C4-2B (cell line): ENCODE measurements at regions not wholly inside any gene's neighbourhood (a gene's known extent, or its start where the extent isn't known, plus 50 kb on each side); places are given as distances from the start of the nearest gene placed in this dataset.

Experiments
- H3K27ac ChIP-seq: fragments of 450-650 bp; 2 replicates; pipeline ENCODE4 v1.5.1; 2017
- ZFX ChIP-seq: fragments of 450-650 bp; IDR thresholded peaks from 2 replicates; pipeline ENCODE4 v1.6.1; 2017
- TF ChIP-seq, protein P1 (sequence below): fragments of 450-650 bp; conservative IDR thresholded peaks from 2 replicates; pipeline ENCODE4 v1.5.1; 2017; ENCODE audit warnings: mild to moderate bottlenecking

- H3K27ac ChIP-seq = no peak overlapping the region
- no peak for TF ChIP-seq ZFX
- TF ChIP-seq, protein P1, sequence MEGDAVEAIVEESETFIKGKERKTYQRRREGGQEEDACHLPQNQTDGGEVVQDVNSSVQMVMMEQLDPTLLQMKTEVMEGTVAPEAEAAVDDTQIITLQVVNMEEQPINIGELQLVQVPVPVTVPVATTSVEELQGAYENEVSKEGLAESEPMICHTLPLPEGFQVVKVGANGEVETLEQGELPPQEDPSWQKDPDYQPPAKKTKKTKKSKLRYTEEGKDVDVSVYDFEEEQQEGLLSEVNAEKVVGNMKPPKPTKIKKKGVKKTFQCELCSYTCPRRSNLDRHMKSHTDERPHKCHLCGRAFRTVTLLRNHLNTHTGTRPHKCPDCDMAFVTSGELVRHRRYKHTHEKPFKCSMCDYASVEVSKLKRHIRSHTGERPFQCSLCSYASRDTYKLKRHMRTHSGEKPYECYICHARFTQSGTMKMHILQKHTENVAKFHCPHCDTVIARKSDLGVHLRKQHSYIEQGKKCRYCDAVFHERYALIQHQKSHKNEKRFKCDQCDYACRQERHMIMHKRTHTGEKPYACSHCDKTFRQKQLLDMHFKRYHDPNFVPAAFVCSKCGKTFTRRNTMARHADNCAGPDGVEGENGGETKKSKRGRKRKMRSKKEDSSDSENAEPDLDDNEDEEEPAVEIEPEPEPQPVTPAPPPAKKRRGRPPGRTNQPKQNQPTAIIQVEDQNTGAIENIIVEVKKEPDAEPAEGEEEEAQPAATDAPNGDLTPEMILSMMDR = no peak
Measured at GRCh38 chr1:191022856-191023255, 545.2 kb upstream of the BRINP3 start.

DNA sequence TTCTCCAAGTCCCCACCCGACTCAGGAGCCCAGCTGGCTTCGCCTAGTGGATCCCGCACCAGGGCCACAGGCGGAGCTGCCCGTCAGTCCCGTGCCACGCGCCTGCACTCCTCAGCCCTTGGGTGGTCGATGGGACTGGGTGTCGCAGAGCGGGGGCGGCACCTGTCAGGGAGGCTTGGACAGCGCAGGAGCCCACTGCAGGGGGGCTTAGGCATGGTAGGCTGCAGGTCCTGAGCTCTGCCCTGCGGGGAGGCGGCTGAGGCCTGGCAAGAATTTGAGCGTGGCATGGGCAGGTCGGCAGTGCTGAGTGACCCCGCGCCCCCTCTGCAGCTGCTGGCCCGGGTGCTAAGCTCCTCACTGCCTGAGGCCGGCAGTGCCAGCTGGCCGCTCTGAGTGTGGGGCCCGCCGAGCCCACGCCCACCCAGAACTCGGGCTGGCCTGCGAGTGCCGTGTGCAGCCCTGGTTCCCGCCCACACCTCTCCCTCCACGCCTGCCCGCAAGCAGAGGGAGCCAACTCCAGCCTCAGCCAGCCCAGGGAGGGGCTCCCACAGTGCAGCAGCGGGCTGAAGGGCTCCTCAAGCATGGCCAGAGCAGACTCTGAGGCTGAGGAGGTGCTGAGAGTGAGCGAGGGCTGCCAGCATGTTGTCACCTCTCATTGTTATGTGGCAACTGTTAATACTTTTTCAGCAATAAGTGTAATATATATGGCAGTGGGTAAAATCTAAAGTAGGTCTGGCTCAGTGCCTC lies 548.4 kb upstream of the BRINP3 start:
- H3K27ac ChIP-seq = no peak overlapping the region
- TF ChIP-seq, protein P1 = no peak
- no peak for TF ChIP-seq ZFX

GRCh38 chr1:191026828-191027227 lies 549.2 kb upstream of the BRINP3 start:
- TF ChIP-seq, protein P1 = no peak
- TF ChIP-seq ZFX = no peak
- no peak overlapping the region for H3K27ac ChIP-seq

- no peak for TF ChIP-seq ZFX
- TF ChIP-seq, protein P1 = no peak
- H3K27ac ChIP-seq = no peak overlapping the region
Measured at GRCh38 chr1:191034132-191034531, 556.5 kb upstream of the BRINP3 start.

DNA sequence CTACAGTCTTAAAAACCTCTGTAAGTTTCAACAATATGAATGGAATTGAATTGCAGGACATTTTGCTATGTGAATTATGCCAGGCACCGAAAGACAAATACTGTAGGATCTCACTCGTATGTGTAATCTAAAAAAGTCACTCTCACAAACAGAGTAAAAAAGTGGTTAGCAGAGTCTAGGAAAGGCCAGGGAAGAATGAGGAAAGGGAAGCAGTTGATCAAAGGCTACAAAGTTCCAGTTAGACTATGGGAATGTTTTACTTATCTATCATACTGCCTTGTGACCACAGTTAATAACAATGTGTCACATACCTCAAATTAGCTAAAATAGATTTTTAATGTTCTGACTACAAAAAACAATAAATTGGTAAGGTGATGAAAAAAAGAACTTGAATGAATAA lies 565.4 kb upstream of the BRINP3 start:
- TF ChIP-seq ZFX = no peak
- TF ChIP-seq, protein P1 = no peak
- H3K27ac ChIP-seq = no peak overlapping the region

DNA sequence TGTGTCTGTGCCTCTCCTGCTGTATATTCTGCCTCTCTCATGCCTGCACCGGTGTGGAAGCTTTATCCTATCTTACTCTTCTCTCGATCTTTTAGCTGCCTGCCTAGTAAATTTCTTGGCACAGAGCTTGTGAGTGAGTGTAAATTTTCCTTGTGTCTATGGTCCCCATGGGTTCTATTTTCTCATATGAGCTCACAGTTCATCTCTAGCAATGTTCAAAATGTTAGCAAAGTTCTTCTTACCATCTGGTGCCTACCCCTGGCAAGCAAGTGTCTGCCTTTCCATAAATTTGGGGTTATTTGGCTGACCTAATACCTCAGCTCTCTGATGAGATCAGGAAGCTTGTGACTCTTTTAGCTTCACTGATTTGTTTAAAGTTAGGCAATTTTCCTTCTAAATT lies 572.1 kb upstream of the BRINP3 start:
- no peak overlapping the region for H3K27ac ChIP-seq
- TF ChIP-seq, protein P1 = no peak
- TF ChIP-seq ZFX = no peak

DNA sequence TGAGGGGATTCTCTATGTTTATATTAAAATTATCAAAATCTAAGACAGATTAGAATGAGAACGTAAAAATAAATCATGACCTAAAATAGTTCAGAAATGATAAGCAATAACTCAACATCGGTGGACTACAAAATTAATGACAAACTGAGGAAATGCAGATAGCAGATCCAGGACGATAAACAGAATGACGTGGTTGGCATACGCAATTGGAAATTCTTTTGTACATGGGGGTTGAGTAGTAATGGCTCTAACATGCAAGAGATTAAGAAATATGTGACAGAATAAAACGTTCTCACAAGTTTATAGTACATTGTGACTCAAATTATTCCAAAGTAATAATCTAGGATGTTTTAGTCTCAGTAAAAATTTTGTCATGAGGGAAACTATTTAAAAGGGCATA lies 575.2 kb upstream of the BRINP3 start:
- TF ChIP-seq, protein P1 = no peak
- TF ChIP-seq ZFX = no peak
- no peak overlapping the region for H3K27ac ChIP-seq
